ENCODE measurements at regions not wholly inside any gene's neighbourhood (a gene's known extent, or its start where the extent isn't known, plus 50 kb on each side); places are given as distances from the start of the nearest gene placed in this dataset.

GRCh38 chr3:81886081-81886480 lies 124.6 kb upstream of the GBE1 start:
- H3K4me1 ChIP-seq (ENCODE audit: control insufficient read depth in 1 of 2, insufficient read depth in 2 of 2, low read length in 2 of 2) = no peaks in the 10 kb centered on the region
- H3K9me3 ChIP-seq (replicated peaks in 1 of 2; ENCODE audit: control insufficient read depth in 1 of 2, insufficient read depth in 1 of 2, low read length in 2 of 2) = no peaks in the 10 kb centered on the region
- Mint-ChIP-seq H3K36me3 (no peaks in the 10 kb centered on the region), H3K27ac (no peak overlapping the region), H3K4me3 (no peak overlapping the region), H3K27me3 (ENCODE audit: low read depth in 3 of 3) (no peaks in the 10 kb centered on the region), H3K9me3 (peaks cover 0 to 2% (median 1%) of the 10 kb centered on the region in 7 donors), H3K4me1 (no peaks in the 10 kb centered on the region)
- H3K4me3 ChIP-seq (replicated peaks in 1 of 3; ENCODE audit: low read depth in 2 of 3, low read length in 3 of 3) = no peak overlapping the region
- WGBS (ENCODE audit: insufficient coverage) = no CpG with 5 or more reads among the region's 2 CpGs
- H2AFZ ChIP-seq (ENCODE audit: insufficient read depth, low read depth, low read length, poor library complexity, severe bottlenecking) = no peak overlapping the region
- DNase-seq = no peak
- TF ChIP-seq, protein P1, sequence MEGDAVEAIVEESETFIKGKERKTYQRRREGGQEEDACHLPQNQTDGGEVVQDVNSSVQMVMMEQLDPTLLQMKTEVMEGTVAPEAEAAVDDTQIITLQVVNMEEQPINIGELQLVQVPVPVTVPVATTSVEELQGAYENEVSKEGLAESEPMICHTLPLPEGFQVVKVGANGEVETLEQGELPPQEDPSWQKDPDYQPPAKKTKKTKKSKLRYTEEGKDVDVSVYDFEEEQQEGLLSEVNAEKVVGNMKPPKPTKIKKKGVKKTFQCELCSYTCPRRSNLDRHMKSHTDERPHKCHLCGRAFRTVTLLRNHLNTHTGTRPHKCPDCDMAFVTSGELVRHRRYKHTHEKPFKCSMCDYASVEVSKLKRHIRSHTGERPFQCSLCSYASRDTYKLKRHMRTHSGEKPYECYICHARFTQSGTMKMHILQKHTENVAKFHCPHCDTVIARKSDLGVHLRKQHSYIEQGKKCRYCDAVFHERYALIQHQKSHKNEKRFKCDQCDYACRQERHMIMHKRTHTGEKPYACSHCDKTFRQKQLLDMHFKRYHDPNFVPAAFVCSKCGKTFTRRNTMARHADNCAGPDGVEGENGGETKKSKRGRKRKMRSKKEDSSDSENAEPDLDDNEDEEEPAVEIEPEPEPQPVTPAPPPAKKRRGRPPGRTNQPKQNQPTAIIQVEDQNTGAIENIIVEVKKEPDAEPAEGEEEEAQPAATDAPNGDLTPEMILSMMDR (IDR thresholded peaks at IDR 0.05) = no peak
- no peaks in the 10 kb centered on the region for H3K36me3 ChIP-seq (replicated peaks in 1 of 2; ENCODE audit: control insufficient read depth in 1 of 2, insufficient read depth in 2 of 2, low read length in 2 of 2)
- H3K79me2 ChIP-seq (ENCODE audit: insufficient read depth, low read length) = no peaks in the 10 kb centered on the region
- H4K20me1 ChIP-seq (ENCODE audit: insufficient read depth, low read length) = no peaks in the 10 kb centered on the region
- intact Hi-C loops (cut with micrococcal nuclease) = no loop called here
- H3K27me3 ChIP-seq (ENCODE audit: control insufficient read depth in 2 of 2, insufficient read depth in 2 of 2, low read length in 2 of 2) = no peaks in the 10 kb centered on the region
- H3K27ac ChIP-seq (ENCODE audit: low read depth in 1 of 2, low read length in 2 of 2) = no peak overlapping the region
- H3K9ac ChIP-seq (ENCODE audit: insufficient read depth, low read length, poor library complexity, severe bottlenecking) = no peak overlapping the region
- no peak overlapping the region for H3K4me2 ChIP-seq (replicated peaks; ENCODE audit: extremely low read depth, low read length, poor library complexity, severe bottlenecking)

DNA sequence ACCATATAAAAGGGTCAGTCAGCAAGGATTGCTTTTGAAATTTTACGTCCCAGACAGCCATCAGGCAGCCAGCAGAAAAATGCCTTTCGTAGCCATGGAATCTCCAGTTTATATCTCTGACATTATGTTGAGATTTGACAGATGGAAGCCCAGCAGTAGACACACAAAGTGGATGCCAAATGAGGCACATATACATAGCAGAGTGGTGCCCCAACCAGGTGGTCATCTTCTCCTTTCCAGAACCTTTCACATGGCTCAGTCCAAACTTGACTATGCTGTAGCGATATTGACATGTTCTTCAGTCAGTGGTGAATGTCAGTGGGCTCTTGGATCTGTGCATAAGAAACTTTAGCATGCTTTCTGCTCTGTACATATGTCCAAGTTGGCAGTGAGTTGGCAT lies 123.3 kb upstream of the GBE1 start:
- Histone ChIP-seq H3K9me3 (replicated peaks in 1 of 2; ENCODE audit: control insufficient read depth in 1 of 2, insufficient read depth in 1 of 2, low read length in 2 of 2) (no peaks in the 10 kb centered on the region), H3K36me3 (replicated peaks in 1 of 2; ENCODE audit: control insufficient read depth in 1 of 2, insufficient read depth in 2 of 2, low read length in 2 of 2) (no peaks in the 10 kb centered on the region), H3K27ac (ENCODE audit: low read depth in 1 of 2, low read length in 2 of 2) (no peak overlapping the region), H3K79me2 (ENCODE audit: insufficient read depth, low read length) (no peaks in the 10 kb centered on the region), H3K4me3 (replicated peaks in 1 of 3; ENCODE audit: low read depth in 2 of 3, low read length in 3 of 3) (no peak overlapping the region), H3K27me3 (ENCODE audit: control insufficient read depth in 2 of 2, insufficient read depth in 2 of 2, low read length in 2 of 2) (no peaks in the 10 kb centered on the region), H3K9ac (ENCODE audit: insufficient read depth, low read length, poor library complexity, severe bottlenecking) (no peak overlapping the region), H3K4me2 (replicated peaks; ENCODE audit: extremely low read depth, low read length, poor library complexity, severe bottlenecking) (no peak overlapping the region), H2AFZ (ENCODE audit: insufficient read depth, low read depth, low read length, poor library complexity, severe bottlenecking) (no peak overlapping the region), H3K4me1 (ENCODE audit: control insufficient read depth in 1 of 2, insufficient read depth in 2 of 2, low read length in 2 of 2) (no peaks in the 10 kb centered on the region), H4K20me1 (ENCODE audit: insufficient read depth, low read length) (no peaks in the 10 kb centered on the region)
- WGBS (ENCODE audit: insufficient coverage) = 100% methylated on average over 1 of the region's 3 CpGs
- no peak for DNase-seq
- TF ChIP-seq, protein P1 (IDR thresholded peaks at IDR 0.05) = no peak
- peaks cover 0 to 9% (median 3%) of the 10 kb centered on the region in 7 donors for H3K9me3 Mint-ChIP-seq
- H3K27ac Mint-ChIP-seq = no peak overlapping the region
- intact Hi-C loops (cut with micrococcal nuclease) = no loop called here
- H3K36me3 Mint-ChIP-seq = no peaks in the 10 kb centered on the region
- H3K4me3 Mint-ChIP-seq = no peak overlapping the region
- no peaks in the 10 kb centered on the region for H3K27me3 Mint-ChIP-seq (ENCODE audit: low read depth in 3 of 3)
- no peaks in the 10 kb centered on the region for H3K4me1 Mint-ChIP-seq

All from CD14-positive monocyte (primary cell).